Fibroblast of lung (primary cell): ENCODE measurements at regions not wholly inside any gene's neighbourhood (a gene's known extent, or its start where the extent isn't known, plus 50 kb on each side); places are given as distances from the start of the nearest gene placed in this dataset.
"Not testable (repeated sequence)": the region's sequence is repeated elsewhere in the genome, so short reads cannot be mapped to it uniquely, and the experiment has no call there.

Experiments
- DNase-seq, 2 donors: peaks; one replicate each; pipeline versions ENCODE4 v3.0.0 to v3.0.0-alpha.2; 2010; ENCODE audit warnings: low read depth in 2 of 2
- H2AFZ ChIP-seq: 2 replicates; pipeline ENCODE4 v1.5.1; 2012; ENCODE audit warnings: low read length, control low read depth, inconsistent platforms
- H3K27ac ChIP-seq: 2 replicates; pipeline ENCODE4 v1.5.1; 2011; ENCODE audit warnings: low read length, control low read depth; ENCODE audit not compliant: insufficient read depth
- H3K27me3 ChIP-seq: 2 replicates; pipeline ENCODE4 v1.5.1; 2011; ENCODE audit warnings: mild to moderate bottlenecking, low read length; ENCODE audit not compliant: control insufficient read depth, insufficient read depth
- H3K36me3 ChIP-seq: 2 replicates; pipeline ENCODE4 v1.5.1; 2011; ENCODE audit warnings: low read length; ENCODE audit not compliant: control insufficient read depth, insufficient read depth
- H3K4me1 ChIP-seq: 2 replicates; pipeline ENCODE4 v1.5.1; 2011; ENCODE audit warnings: low read length; ENCODE audit not compliant: control insufficient read depth, insufficient read depth; ENCODE audit errors: extremely low read depth
- H3K4me2 ChIP-seq: 2 replicates; pipeline ENCODE4 v1.5.1; 2011; ENCODE audit warnings: low read length, control low read depth; ENCODE audit not compliant: insufficient read depth; ENCODE audit errors: extremely low read depth
- H3K4me3 ChIP-seq, 4 experiments: fragments of 200-600 bp in 1 of 4; sonication (generic) in 1 of 4; replicated peaks in 1 of 4; 2 replicates each; pipeline ENCODE4 v1.5.1; 2011 to 2016; ENCODE audit warnings: low read length in 4 of 4, low read depth in 3 of 4, mild to moderate bottlenecking in 3 of 4, control low read depth in 2 of 4, inconsistent platforms in 1 of 4, mixed read lengths in 1 of 4; ENCODE audit not compliant: insufficient read depth in 1 of 4; ENCODE audit errors: control extremely low read depth in 1 of 4
- H3K79me2 ChIP-seq: 2 replicates; pipeline ENCODE4 v1.5.1; 2012; ENCODE audit warnings: mild to moderate bottlenecking, low read length, inconsistent platforms; ENCODE audit not compliant: control insufficient read depth, insufficient read depth
- H3K9ac ChIP-seq: 2 replicates; pipeline ENCODE4 v1.5.1; 2011; ENCODE audit warnings: mild to moderate bottlenecking, low read length, control low read depth; ENCODE audit not compliant: insufficient read depth
- H3K9me3 ChIP-seq: 2 replicates; pipeline ENCODE4 v1.5.1; 2012; ENCODE audit warnings: low read depth, low read length; ENCODE audit not compliant: control insufficient read depth, insufficient read depth
- H4K20me1 ChIP-seq: 2 replicates; pipeline ENCODE4 v1.5.1; 2011; ENCODE audit warnings: low read length; ENCODE audit not compliant: control insufficient read depth, insufficient read depth; ENCODE audit errors: extremely low read depth
- CTCF ChIP-seq, 2 donors: IDR thresholded peaks in 1 of 2; conservative IDR thresholded peaks in 1 of 2; 1 replicate in 1 of 2; 2 replicates in 1 of 2; pipeline ENCODE4 v1.5.1; 2011 to 2012; ENCODE audit warnings: low read length in 2 of 2, control low read depth in 1 of 2, inconsistent platforms in 1 of 2, low read depth in 1 of 2, mild to moderate bottlenecking in 1 of 2
- EZH2 ChIP-seq: IDR thresholded peaks from 2 replicates; pipeline ENCODE4 v1.5.1; 2012; ENCODE audit warnings: low read length, control low read depth, mild to moderate bottlenecking; ENCODE audit errors: missing control alignments

GRCh38 chr2:8445580-8445979, 236.3 kb upstream of the ID2 start:
- DNase-seq: no peak
- Histone ChIP-seq H3K27ac (no peak overlapping the region), H3K9ac (no peak overlapping the region), H3K36me3 (no peaks in the 10 kb centered on the region), H3K79me2 (no peaks in the 10 kb centered on the region), H2AFZ (no peak overlapping the region), H3K4me2 (no peak overlapping the region), H3K9me3 (no peaks in the 10 kb centered on the region), H3K4me3 (no peak overlapping the region), H3K4me1 (no peaks in the 10 kb centered on the region), H3K27me3 (no peaks in the 10 kb centered on the region), H4K20me1 (no peaks in the 10 kb centered on the region)
- TF ChIP-seq CTCF (conservative IDR thresholded peaks at IDR 0.05 in 1 of 2, IDR thresholded peaks at IDR 0.05 in 1 of 2; ENCODE audit: low read depth in 1 of 2, low read length in 2 of 2): no peak
- no peak for TF ChIP-seq EZH2

- DNase-seq, H3K4me3 ChIP-seq, H3K36me3 ChIP-seq, H3K4me1 ChIP-seq, H3K4me2 ChIP-seq, H3K27ac ChIP-seq, H3K27me3 ChIP-seq, H4K20me1 ChIP-seq, H3K9me3 ChIP-seq, H3K79me2 ChIP-seq, H2AFZ ChIP-seq, H3K9ac ChIP-seq: not testable (repeated sequence)
These were observed 235.1 kb upstream of the ID2 start for GRCh38 chr2:8446751-8447150.

GRCh38 chr2:8447610-8448221, 234.1 kb upstream of the ID2 start:
- Histone ChIP-seq H3K9ac (no peak overlapping the region), H3K27me3 (no peaks in the 10 kb centered on the region), H3K4me2 (no peak overlapping the region), H2AFZ (no peak overlapping the region), H3K9me3 (no peaks in the 10 kb centered on the region), H4K20me1 (no peaks in the 10 kb centered on the region), H3K79me2 (no peaks in the 10 kb centered on the region), H3K27ac (no peak overlapping the region), H3K4me3 (no peak overlapping the region), H3K36me3 (no peaks in the 10 kb centered on the region), H3K4me1 (no peaks in the 10 kb centered on the region)
- peak; percentile 19 to 40 for DNase-seq
- TF ChIP-seq EZH2: no peak
- TF ChIP-seq CTCF (conservative IDR thresholded peaks at IDR 0.05 in 1 of 2, IDR thresholded peaks at IDR 0.05 in 1 of 2; ENCODE audit: low read depth in 1 of 2, low read length in 2 of 2): no peak
